GM21526 (cell line): ENCODE measurements at regions not wholly inside any gene's neighbourhood (a gene's known extent, or its start where the extent isn't known, plus 50 kb on each side); places are given as distances from the start of the nearest gene placed in this dataset.

Experiments
- ATAC-seq: cut with Tn5 transposase; IDR thresholded peaks from one replicate; pipeline ENCODE4 v1.9.1; 2021; ENCODE audit warnings: moderate library complexity; ENCODE audit not compliant: unreplicated experiment, low FRiP score

GRCh38 chr9:13431222-13431536 is 151.7 kb upstream of the MPDZ start:
- no peak for ATAC-seq

GRCh38 chr9:13430368-13431221 is 151.1 kb upstream of the MPDZ start:
- no peak for ATAC-seq

GRCh38 chr9:13429301-13430190 is 150.1 kb upstream of the MPDZ start:
- ATAC-seq = no peak

- no peak for ATAC-seq
Observed at GRCh38 chr9:13428766-13429165, 149.3 kb upstream of the MPDZ start.

GRCh38 chr9:13427587-13427986 is 148.1 kb upstream of the MPDZ start:
- ATAC-seq = no peak

GRCh38 chr9:13426606-13427005 is 147.1 kb upstream of the MPDZ start:
- ATAC-seq = no peak

- ATAC-seq = no peak
Observed at GRCh38 chr9:13424872-13425271, 145.4 kb upstream of the MPDZ start.

GRCh38 chr9:13424204-13424603 is 144.7 kb upstream of the MPDZ start:
- ATAC-seq = no peak

- no peak for ATAC-seq
Observed at GRCh38 chr9:13414349-13414748, 134.9 kb upstream of the MPDZ start.

- ATAC-seq = no peak
Observed at GRCh38 chr9:13412331-13412730, 132.8 kb upstream of the MPDZ start.

GRCh38 chr9:13411791-13412190 is 132.3 kb upstream of the MPDZ start:
- ATAC-seq = no peak

GRCh38 chr9:13410566-13411031 is 131.1 kb upstream of the MPDZ start:
- no peak for ATAC-seq

GRCh38 chr9:13397661-13398060 is 118.2 kb upstream of the MPDZ start:
- no peak for ATAC-seq

GRCh38 chr9:13397220-13397619 is 117.7 kb upstream of the MPDZ start:
- ATAC-seq = no peak

- ATAC-seq = no peak
Observed at GRCh38 chr9:13396418-13396817, 116.9 kb upstream of the MPDZ start.

GRCh38 chr9:13395156-13395555 is 115.7 kb upstream of the MPDZ start:
- ATAC-seq = no peak

- ATAC-seq = no peak
Observed at GRCh38 chr9:13388157-13388556, 108.7 kb upstream of the MPDZ start.

- ATAC-seq = no peak
Observed at GRCh38 chr9:13387734-13388067, 108.2 kb upstream of the MPDZ start.

- ATAC-seq = no peak
Observed at GRCh38 chr9:13386935-13387733, 107.6 kb upstream of the MPDZ start.

- ATAC-seq = no peak
Observed at GRCh38 chr9:13386316-13386715, 106.8 kb upstream of the MPDZ start.

- ATAC-seq = no peak
Observed at GRCh38 chr9:13383855-13384254, 104.4 kb upstream of the MPDZ start.
